HG03342 (cell line): ENCODE measurements at regions not wholly inside any gene's neighbourhood (a gene's known extent, or its start where the extent isn't known, plus 50 kb on each side); places are given as distances from the start of the nearest gene placed in this dataset.

Experiments
- ATAC-seq: cut with Tn5 transposase; IDR thresholded peaks from one replicate; pipeline ENCODE4 v1.9.1; 2021; ENCODE audit warnings: mild to moderate bottlenecking, moderate library complexity; ENCODE audit not compliant: unreplicated experiment

DNA sequence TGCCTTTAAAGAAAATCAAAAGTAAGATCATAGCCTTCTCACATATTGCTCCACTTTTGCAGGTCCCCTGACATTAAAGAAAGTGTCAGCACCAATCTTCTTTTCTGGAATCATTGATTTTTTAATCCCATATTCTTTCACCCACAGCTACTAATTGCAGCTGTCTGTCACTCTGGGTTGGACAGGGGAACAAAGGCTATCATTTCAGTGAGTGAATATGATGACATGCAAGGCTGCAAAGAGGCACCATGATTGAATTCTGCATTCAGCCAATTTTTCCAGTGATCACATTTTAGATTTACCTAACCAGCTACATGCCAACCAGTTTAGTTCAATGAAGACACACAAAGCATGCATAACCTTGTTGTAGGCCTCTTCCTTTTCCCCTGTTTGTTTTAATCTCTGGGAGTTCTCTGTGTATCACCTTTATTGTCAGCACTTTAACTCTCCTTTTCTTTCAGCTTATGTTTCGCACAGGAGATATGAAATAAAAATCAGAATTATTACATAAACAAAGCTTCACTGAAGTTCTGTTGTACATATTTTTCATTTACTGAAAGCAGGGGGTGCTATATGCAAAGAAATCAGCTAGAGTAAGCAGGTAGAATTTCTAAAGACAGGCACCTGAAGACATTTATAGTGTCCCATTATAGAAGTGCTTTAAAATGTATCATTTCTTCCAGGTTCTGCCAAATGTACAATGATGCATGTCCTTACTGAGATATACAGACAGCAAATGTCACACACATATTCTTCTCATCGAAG lies 584.8 kb downstream of the PLA2G4A start:
- no peak for ATAC-seq

- ATAC-seq = no peak
Measured at GRCh38 chr1:187415065-187415464, 586.3 kb downstream of the PLA2G4A start.

- no peak for ATAC-seq
Measured at GRCh38 chr1:187417520-187417919, 588.8 kb downstream of the PLA2G4A start.

DNA sequence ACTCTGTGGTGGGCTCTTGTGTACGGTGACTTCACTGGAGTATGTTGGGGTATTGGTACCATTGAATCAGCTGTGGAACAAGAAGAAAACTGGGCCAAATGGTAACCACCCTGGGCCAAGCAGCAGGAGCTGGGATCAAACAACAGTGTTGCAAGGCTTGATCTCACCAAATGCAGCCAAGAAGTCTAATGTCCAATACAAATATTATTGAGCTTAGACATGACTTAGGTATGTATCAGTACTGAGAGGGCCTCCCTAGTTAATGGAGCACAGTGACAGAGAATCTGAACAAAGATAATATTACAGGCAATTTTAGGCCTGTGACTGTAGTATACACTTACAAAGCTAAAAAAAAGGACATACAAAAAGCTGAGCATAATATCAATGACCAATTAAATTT lies 604.8 kb downstream of the PLA2G4A start:
- ATAC-seq = no peak

GRCh38 chr1:187442603-187443002 lies 613.9 kb downstream of the PLA2G4A start:
- no peak for ATAC-seq

- ATAC-seq = no peak
Measured at GRCh38 chr1:187443939-187444338, 615.2 kb downstream of the PLA2G4A start.

DNA sequence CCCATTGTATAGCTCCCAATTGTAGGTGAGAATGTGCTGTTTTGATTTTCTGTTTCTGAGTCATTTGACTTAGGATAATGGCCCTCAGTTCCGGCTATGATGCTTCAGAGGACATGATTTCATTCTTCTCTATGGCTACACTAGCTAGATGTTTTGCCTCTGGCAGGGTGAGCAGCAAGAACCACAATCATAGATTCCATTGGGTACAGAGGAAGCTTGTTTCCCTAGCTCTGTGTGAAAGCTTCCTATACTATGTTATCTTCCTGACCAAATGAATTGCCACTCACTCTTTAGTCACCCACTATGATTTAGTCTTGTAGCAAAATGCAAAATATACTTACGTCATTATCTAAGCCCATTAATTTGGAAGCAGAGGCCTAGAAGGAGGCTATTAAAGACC lies 616.3 kb downstream of the PLA2G4A start:
- ATAC-seq = no peak

DNA sequence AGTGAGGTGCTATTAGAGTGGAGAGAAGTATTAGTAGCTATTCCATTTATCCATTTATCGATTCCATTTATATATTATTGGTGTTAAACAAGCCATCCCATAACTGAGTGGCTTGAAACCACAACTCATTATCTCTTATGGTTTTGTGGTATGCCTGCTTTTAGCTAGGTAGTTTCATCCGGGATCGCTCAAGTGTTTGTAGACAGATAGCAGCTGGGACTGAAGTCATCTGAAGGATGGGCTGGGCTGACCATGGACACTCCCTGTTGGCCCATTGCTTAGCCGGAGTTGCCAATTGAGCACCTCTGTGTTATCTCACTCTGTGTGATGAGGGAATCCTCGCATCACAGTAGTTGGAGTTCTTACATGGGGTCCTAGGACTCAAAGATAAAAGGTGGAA lies 622.5 kb downstream of the PLA2G4A start:
- no peak for ATAC-seq

DNA sequence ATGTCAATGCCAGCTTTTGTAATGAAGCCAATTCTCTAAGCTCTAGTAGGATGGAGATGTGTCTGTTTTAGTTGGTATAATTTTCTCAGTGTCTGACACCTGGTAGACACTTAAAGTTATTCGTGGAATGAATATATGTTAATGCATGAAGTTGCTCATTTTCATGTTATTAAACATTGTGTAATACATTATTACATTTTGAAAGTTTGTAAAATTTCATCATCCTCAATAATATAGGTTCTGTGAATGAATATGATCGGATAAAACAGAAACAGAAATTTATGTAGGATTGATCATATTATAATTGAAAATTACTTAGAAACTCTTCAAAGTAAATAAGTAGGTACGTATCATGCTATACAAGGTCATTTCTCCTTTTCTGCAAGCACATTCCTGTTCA lies 625.3 kb downstream of the PLA2G4A start:
- no peak for ATAC-seq

GRCh38 chr1:187456446-187456845 lies 627.7 kb downstream of the PLA2G4A start:
- ATAC-seq = no peak

DNA sequence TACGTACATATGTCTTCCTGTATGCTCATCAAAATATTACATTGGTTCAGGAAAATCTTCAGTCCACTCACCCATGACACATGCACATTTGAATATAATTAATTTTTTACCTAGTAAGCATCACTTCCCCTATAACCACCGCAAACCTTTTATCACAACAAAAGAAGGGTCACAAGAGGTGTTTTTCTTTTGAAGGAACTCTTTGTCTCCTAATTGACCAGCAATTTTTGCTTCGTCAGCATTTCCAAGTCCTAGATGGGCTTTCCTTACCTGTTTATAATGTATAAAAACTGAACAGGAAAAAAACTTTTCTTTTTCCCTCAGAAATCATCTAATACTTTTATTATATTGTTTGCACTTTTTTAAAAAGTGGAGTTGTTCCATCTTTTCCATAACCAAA lies 631.3 kb downstream of the PLA2G4A start:
- no peak for ATAC-seq

GRCh38 chr1:187464320-187464719 lies 635.6 kb downstream of the PLA2G4A start:
- ATAC-seq = no peak

DNA sequence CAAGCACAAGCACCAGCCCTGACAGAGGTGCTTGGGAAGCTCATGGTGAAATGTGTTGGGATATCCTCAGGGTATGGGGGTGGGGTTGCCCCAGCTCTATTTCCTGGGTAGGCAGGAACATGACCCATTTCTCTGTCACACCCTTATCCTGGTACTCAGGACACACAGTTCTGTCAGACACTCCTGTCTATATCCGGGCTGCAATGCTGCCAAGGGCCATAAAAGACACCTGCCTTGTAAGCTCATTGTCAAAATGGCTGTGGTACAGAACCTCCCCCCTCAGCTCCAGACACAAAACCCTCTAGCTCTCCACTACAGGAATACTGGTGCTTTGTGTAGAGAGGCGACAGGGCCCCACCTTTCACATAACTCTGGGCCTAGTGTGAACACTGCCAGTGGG lies 636.7 kb downstream of the PLA2G4A start:
- ATAC-seq = no peak

- ATAC-seq = no peak
Measured at GRCh38 chr1:187469836-187470235, 641.1 kb downstream of the PLA2G4A start.

DNA sequence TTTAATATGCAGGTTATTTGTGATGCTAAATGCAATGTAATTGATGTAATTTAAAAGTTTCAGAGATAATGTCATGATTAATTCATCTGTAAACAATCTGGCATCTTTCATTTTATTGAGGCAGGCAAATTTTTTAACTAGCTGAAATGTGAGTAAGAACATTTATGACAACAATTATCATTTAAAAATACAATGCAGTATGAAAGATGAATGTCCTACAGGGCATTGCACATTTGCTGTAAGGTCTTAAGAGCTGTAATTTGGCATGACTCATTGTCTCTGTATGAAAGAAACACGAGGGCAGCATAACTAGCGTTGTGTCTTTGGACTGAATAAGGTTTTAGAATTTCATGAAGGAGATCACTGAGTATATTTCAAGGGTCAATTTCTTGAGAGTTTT lies 642.8 kb downstream of the PLA2G4A start:
- ATAC-seq = no peak

GRCh38 chr1:187474336-187474735 lies 645.6 kb downstream of the PLA2G4A start:
- ATAC-seq = no peak

DNA sequence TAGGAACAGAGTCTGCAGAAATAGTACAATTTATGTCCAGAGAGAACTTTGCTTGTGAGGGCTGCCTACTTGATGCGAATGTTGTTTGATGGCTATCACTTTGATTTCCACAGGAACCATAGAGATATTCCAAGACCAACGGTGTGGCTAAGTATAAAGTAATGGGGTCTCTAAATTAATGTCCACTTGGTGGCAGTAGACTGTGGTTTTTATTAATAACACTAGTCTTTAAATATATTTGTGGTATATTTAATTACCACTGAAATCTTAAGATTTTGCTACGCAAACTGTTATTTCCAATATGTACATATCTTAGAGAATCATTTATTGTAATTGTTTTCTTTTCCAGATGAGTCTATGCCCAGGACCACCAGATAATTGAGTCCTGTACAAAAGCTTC lies 647.9 kb downstream of the PLA2G4A start:
- no peak for ATAC-seq

DNA sequence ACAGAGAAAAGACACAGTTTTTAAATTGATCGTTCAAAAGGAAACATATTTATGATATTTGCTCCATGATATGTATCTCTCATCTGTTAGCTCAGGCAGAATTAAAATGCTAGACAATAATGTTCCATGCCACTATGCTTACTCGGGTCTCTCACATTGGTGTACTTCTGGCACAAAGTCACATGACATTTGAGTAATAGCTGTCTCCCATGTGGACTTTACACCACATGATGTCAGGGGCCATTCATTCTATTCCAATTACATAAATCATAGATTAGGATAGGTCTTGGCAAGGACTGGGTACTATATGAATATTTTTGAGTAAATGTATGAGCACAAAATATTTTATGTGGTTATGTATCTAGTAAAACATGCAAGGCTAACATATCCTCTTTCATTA lies 648.4 kb downstream of the PLA2G4A start:
- ATAC-seq = no peak

GRCh38 chr1:187477535-187477934 lies 648.8 kb downstream of the PLA2G4A start:
- no peak for ATAC-seq

- ATAC-seq = no peak
Measured at GRCh38 chr1:187481581-187482148, 652.9 kb downstream of the PLA2G4A start.

DNA sequence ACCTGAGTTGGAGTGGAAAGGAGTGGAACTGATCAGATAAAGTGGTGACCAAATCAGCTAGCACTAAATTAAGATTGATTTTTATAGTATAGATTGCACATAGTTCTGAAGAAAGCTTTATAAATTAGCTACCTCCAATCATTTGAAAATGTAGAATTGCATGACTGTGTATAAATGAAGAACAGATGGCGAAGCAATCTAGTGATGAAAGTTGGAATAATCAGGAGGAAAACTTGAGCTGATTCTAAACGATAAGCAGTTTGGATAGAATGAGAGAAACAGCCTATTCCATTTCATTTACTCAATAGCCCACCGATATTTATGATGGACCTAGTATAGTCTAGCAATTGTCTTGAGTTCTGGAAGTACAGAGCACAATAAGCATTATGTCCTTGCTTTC lies 661.5 kb downstream of the PLA2G4A start:
- ATAC-seq = no peak

DNA sequence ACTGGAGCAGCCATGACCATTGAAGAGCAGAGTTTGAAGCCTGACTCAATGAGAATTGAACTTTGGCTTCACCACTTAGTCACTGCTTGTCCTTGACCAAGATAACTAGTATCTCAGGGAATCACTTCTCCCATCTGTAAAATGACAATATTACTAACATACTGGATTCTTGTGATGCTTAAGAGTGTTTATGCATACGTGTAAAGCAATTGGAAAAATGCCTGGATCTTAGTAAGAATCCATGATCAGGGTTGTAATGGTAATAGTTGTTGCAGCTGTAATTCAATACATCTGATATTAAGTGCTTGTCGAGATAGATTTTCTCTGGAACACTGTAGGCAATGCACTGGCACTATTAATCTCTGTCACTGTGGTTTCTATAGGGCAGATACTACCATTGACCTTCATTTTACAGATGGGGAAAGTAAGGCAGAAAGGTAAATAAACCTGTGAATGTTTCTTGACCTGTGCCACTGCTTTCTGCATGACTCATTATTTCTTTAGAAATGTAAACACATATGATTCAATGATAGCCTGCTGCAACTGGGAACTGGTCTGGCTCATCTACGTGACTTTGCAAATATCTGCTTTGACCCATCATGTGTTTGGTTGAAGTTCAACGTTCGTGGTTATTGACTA lies 662.5 kb downstream of the PLA2G4A start:
- no peak for ATAC-seq
